GM19468 (cell line): ENCODE measurements at regions not wholly inside any gene's neighbourhood (a gene's known extent, or its start where the extent isn't known, plus 50 kb on each side); places are given as distances from the start of the nearest gene placed in this dataset.
"Not testable (repeated sequence)": the region's sequence is repeated elsewhere in the genome, so short reads cannot be mapped to it uniquely, and the experiment has no call there.

ENCODE experiments used
- ATAC-seq: cut with Tn5 transposase; IDR thresholded peaks from one replicate; pipeline ENCODE4 v1.9.1; 2021; ENCODE audit warnings: mild to moderate bottlenecking, moderate library complexity, moderate number of reproducible peaks; ENCODE audit not compliant: unreplicated experiment; ENCODE audit errors: extremely low read depth

GRCh38 chr5:38151878-38152277 is 106.5 kb upstream of the EGFLAM start:
- no peak for ATAC-seq

- no peak for ATAC-seq
Measured at GRCh38 chr5:38149815-38150195, 108.6 kb upstream of the EGFLAM start.

GRCh38 chr5:38148021-38148625 is 110.2 kb upstream of the EGFLAM start:
- no peak for ATAC-seq

- ATAC-seq: no peak
Measured at GRCh38 chr5:38143384-38143783, 115.0 kb upstream of the EGFLAM start.

- no peak for ATAC-seq
Measured at GRCh38 chr5:38141665-38142064, 116.7 kb upstream of the EGFLAM start.

- no peak for ATAC-seq
Measured at GRCh38 chr5:38138574-38138973, 119.8 kb upstream of the EGFLAM start.

GRCh38 chr5:38135486-38136039 is 122.8 kb upstream of the EGFLAM start:
- ATAC-seq: no peak

- no peak for ATAC-seq
Measured at GRCh38 chr5:38134810-38135209, 123.5 kb upstream of the EGFLAM start.

GRCh38 chr5:38134294-38134693 is 124.1 kb upstream of the EGFLAM start:
- not testable (repeated sequence) for ATAC-seq

- ATAC-seq: no peak
Measured at GRCh38 chr5:38131686-38132085, 126.7 kb upstream of the EGFLAM start.

- ATAC-seq: no peak
Measured at GRCh38 chr5:38124321-38124720, 134.0 kb upstream of the EGFLAM start.

- ATAC-seq: no peak
Measured at GRCh38 chr5:38121420-38121819, 136.9 kb upstream of the EGFLAM start.

- ATAC-seq: no peak
Measured at GRCh38 chr5:38119836-38120235, 138.5 kb upstream of the EGFLAM start.

- ATAC-seq: no peak
Measured at GRCh38 chr5:38117784-38118479, 140.4 kb upstream of the EGFLAM start.

GRCh38 chr5:38115318-38115827 is 143.0 kb upstream of the EGFLAM start:
- no peak for ATAC-seq

- no peak for ATAC-seq
Measured at GRCh38 chr5:38113880-38114279, 144.5 kb upstream of the EGFLAM start.

- ATAC-seq: no peak
Measured at GRCh38 chr5:38113456-38113855, 144.9 kb upstream of the EGFLAM start.

GRCh38 chr5:38112938-38113337 is 145.4 kb upstream of the EGFLAM start:
- no peak for ATAC-seq

- ATAC-seq: no peak
Measured at GRCh38 chr5:38110130-38110529, 148.2 kb upstream of the EGFLAM start.

GRCh38 chr5:38107096-38107495 is 151.3 kb upstream of the EGFLAM start:
- ATAC-seq: no peak

GRCh38 chr5:38105801-38106200 is 152.6 kb upstream of the EGFLAM start:
- ATAC-seq: no peak

- ATAC-seq: no peak
Measured at GRCh38 chr5:38105231-38105570, 153.2 kb upstream of the EGFLAM start.
